Stomach (tissue), 4 donors: ENCODE measurements at regions not wholly inside any gene's neighbourhood (a gene's known extent, or its start where the extent isn't known, plus 50 kb on each side); places are given as distances from the start of the nearest gene placed in this dataset.

Experiments used
- EP300 ChIP-seq: sonication (generic); formaldehyde crosslinking; IDR thresholded peaks from one replicate; pipeline ENCODE4 v1.6.1; 2017; ENCODE audit warnings: antibody characterized with exemption
- POLR2A ChIP-seq, 4 donors: fragments of 450-650 bp; IDR thresholded peaks; one replicate each; pipeline ENCODE4 v1.6.1; 2016; ENCODE audit warnings: antibody characterized with exemption in 4 of 4, control low read depth in 2 of 4, mild to moderate bottlenecking in 1 of 4, moderate library complexity in 1 of 4
- TF ChIP-seq, protein P1 (sequence below), 7 experiments: fragments of 450-650 bp in 4 of 7; fragments of 200-600 bp in 3 of 7; sonication (generic) in 3 of 7; IDR thresholded peaks; one replicate each; pipeline ENCODE4 v1.5.1; 2016 to 2019; ENCODE audit warnings: antibody characterized with exemption in 7 of 7, control low read depth in 2 of 7, mild to moderate bottlenecking in 1 of 7

DNA sequence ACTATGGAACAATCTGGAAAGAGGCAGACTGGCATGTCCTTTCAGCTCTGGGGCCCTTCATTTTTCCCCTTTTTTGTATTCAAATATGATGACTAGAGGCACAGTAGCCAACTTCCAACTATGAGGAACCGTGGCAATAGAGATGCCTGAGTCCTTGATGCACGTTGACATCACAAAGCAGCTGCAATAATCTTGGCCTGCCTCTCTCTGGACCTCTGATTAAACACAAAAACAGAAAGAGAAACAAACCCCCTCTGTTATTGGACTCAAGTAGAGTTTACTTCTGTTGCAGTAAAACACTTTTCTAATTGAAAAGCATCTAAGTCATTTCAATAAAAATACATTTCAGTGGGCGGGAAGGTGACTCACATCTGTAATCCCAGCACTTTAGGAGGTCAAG, 122.2 kb upstream of the GRAMD2B start:
- TF ChIP-seq, protein P1, sequence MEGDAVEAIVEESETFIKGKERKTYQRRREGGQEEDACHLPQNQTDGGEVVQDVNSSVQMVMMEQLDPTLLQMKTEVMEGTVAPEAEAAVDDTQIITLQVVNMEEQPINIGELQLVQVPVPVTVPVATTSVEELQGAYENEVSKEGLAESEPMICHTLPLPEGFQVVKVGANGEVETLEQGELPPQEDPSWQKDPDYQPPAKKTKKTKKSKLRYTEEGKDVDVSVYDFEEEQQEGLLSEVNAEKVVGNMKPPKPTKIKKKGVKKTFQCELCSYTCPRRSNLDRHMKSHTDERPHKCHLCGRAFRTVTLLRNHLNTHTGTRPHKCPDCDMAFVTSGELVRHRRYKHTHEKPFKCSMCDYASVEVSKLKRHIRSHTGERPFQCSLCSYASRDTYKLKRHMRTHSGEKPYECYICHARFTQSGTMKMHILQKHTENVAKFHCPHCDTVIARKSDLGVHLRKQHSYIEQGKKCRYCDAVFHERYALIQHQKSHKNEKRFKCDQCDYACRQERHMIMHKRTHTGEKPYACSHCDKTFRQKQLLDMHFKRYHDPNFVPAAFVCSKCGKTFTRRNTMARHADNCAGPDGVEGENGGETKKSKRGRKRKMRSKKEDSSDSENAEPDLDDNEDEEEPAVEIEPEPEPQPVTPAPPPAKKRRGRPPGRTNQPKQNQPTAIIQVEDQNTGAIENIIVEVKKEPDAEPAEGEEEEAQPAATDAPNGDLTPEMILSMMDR (IDR thresholded peaks at IDR 0.05): no peak
- TF ChIP-seq EP300: no peak
- no peak for TF ChIP-seq POLR2A (IDR thresholded peaks at IDR 0.05)
